ENCODE measurements at regions not wholly inside any gene's neighbourhood (a gene's known extent, or its start where the extent isn't known, plus 50 kb on each side); places are given as distances from the start of the nearest gene placed in this dataset.

- TF ChIP-seq CTCF (IDR thresholded peaks at IDR 0.05; ENCODE audit: insufficient read depth, low read length, poor library complexity, severe bottlenecking): no peak
- no peak for TF ChIP-seq EZH2phosphoT487 (conservative IDR thresholded peaks at IDR 0.05; ENCODE audit: low read length)
Measured at GRCh38 chr15:98231696-98232440, 271.4 kb downstream of the ARRDC4 start.
